ENCODE measurements at regions not wholly inside any gene's neighbourhood (a gene's known extent, or its start where the extent isn't known, plus 50 kb on each side); places are given as distances from the start of the nearest gene placed in this dataset.
"Not testable (repeated sequence)": the region's sequence is repeated elsewhere in the genome, so short reads cannot be mapped to it uniquely, and the experiment has no call there.

GRCh38 chr21:15278279-15278678, 213.5 kb upstream of the NRIP1 start:
- DNase-seq (ENCODE audit: low read depth in 2 of 2) = no peak

GRCh38 chr21:15278851-15279250, 214.1 kb upstream of the NRIP1 start:
- DNase-seq (ENCODE audit: low read depth in 2 of 2) = no peak

GRCh38 chr21:15279482-15279881, 214.7 kb upstream of the NRIP1 start:
- peak; percentile 5 to 15 for DNase-seq (ENCODE audit: low read depth in 2 of 2)

GRCh38 chr21:15281714-15282113, 216.9 kb upstream of the NRIP1 start:
- DNase-seq (ENCODE audit: low read depth in 2 of 2) = no peak

GRCh38 chr21:15282665-15283064, 217.9 kb upstream of the NRIP1 start:
- DNase-seq (ENCODE audit: low read depth in 2 of 2) = no peak

GRCh38 chr21:15283138-15283537, 218.3 kb upstream of the NRIP1 start:
- no peak for DNase-seq (ENCODE audit: low read depth in 2 of 2)

- DNase-seq (ENCODE audit: low read depth in 2 of 2) = no peak
These were observed 219.0 kb upstream of the NRIP1 start for GRCh38 chr21:15283789-15284188.

- DNase-seq (ENCODE audit: low read depth in 2 of 2) = no peak
These were observed 220.8 kb upstream of the NRIP1 start for GRCh38 chr21:15285556-15285955.

GRCh38 chr21:15289246-15289645, 224.4 kb upstream of the NRIP1 start:
- DNase-seq (ENCODE audit: low read depth in 2 of 2) = no peak

- no peak for DNase-seq (ENCODE audit: low read depth in 2 of 2)
These were observed 225.4 kb upstream of the NRIP1 start for GRCh38 chr21:15289896-15290841.

- DNase-seq (ENCODE audit: low read depth in 2 of 2) = no peak
These were observed 226.9 kb upstream of the NRIP1 start for GRCh38 chr21:15291621-15292266.

- DNase-seq (ENCODE audit: low read depth in 2 of 2) = peak; percentile 84 to 86
These were observed 228.4 kb upstream of the NRIP1 start for GRCh38 chr21:15293240-15293639.

- no peak for DNase-seq (ENCODE audit: low read depth in 2 of 2)
These were observed 231.1 kb upstream of the NRIP1 start for GRCh38 chr21:15295875-15296274.

GRCh38 chr21:15297824-15298223, 233.0 kb upstream of the NRIP1 start:
- no peak for DNase-seq (ENCODE audit: low read depth in 2 of 2)

- DNase-seq (ENCODE audit: low read depth in 2 of 2) = no peak
These were observed 233.5 kb upstream of the NRIP1 start for GRCh38 chr21:15298306-15298705.

GRCh38 chr21:15298755-15299154, 234.0 kb upstream of the NRIP1 start:
- not testable (repeated sequence) for DNase-seq (ENCODE audit: low read depth in 2 of 2)

GRCh38 chr21:15300131-15300530, 235.3 kb upstream of the NRIP1 start:
- no peak for DNase-seq (ENCODE audit: low read depth in 2 of 2)

GRCh38 chr21:15301014-15301413, 236.2 kb upstream of the NRIP1 start:
- DNase-seq (ENCODE audit: low read depth in 2 of 2) = no peak

- DNase-seq (ENCODE audit: low read depth in 2 of 2) = no peak
These were observed 236.9 kb upstream of the NRIP1 start for GRCh38 chr21:15301736-15302135.

- no peak for DNase-seq (ENCODE audit: low read depth in 2 of 2)
These were observed 241.5 kb upstream of the NRIP1 start for GRCh38 chr21:15306271-15306670.

GRCh38 chr21:15308333-15308732, 243.5 kb upstream of the NRIP1 start:
- no peak for DNase-seq (ENCODE audit: low read depth in 2 of 2)

GRCh38 chr21:15309022-15309590, 244.3 kb upstream of the NRIP1 start:
- no peak for DNase-seq (ENCODE audit: low read depth in 2 of 2)

- no peak for DNase-seq (ENCODE audit: low read depth in 2 of 2)
These were observed 244.9 kb upstream of the NRIP1 start for GRCh38 chr21:15309721-15310120.

All from fibroblast of skin of left biceps (primary cell).